NCI-H1105 treated with DMSO at 0.1 percent for 48 hours (cell line): ENCODE measurements at regions not wholly inside any gene's neighbourhood (a gene's known extent, or its start where the extent isn't known, plus 50 kb on each side); places are given as distances from the start of the nearest gene placed in this dataset.

Experiments used
- DNase-seq: peaks from one replicate; lab custom pipeline; 2025; lab: John Stamatoyannopoulos, UW

DNA sequence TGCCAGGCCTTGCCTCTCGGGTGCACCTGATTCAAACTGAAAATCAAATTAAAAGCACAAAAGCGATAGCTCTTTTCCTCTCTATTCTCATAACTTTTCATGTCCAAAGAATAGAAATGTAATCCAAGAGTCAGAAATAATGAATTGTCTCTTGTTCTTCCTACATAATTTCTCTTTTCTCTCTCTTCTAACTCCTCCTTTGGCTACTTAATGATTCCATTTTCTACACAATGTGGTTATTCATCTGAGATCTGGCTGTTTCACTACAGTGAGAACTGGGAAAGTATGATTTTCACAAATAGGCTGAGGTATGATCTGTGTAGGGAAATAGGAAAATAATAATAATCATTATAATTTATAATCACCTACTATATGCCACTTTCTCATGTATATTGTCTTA is 703.5 kb downstream of the PDHA2 start:
- DNase-seq: no peak

DNA sequence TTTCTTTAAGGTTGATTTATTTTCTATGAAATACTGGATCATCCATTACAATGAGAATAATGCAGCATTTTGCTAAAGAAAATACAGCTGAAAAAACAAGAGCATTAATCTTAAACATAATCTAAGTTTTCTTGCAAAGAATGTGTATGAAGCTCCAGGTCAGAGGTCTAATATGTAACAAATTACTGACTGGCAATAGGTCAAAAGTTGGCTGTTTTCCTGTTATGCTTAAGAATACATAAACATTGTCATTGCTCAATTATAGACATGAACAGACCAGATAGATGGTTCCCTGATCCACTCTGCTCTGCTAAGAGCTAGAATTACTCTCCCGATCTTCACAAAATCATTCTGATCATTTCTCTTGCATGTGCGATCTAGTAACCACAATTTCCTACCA is 718.6 kb downstream of the PDHA2 start:
- no peak for DNase-seq

DNA sequence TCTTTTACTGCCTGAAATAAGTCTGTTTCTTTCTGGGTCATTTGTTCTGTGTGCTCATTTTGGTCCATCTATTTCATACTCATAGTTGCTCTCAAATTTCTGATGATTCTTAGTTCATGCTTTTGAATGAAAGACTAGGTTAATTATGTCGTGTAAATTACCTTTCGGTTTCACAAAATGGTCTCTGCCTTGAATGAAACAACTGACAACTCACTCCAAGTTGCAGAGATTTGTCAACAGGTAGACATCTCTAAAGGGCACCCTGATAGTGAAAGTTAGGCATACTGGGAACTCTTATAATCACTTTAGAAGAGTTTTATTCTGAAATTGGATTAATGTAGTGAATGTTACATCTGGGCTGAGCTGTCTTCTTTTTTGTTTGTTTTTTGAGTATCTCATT is 726.9 kb downstream of the PDHA2 start:
- no peak for DNase-seq

DNA sequence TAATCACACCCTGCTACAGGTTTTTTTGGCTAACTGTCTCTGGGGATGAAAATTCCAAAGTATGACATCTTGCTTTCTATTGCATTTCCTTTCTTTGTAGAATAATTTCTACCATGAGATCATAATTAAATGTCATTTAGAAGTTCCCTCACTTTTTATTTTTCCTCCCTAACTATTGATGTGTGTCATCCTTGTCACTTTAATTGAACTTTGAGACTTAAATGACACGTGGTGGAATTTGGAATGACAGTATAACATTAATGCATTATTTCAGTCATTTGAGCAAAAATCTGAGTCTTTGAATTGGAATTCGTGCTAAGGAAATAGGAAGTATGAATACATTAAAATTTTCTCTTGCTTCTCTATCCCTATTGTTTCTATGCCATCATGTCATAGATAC is 745.4 kb downstream of the PDHA2 start:
- DNase-seq: no peak

DNA sequence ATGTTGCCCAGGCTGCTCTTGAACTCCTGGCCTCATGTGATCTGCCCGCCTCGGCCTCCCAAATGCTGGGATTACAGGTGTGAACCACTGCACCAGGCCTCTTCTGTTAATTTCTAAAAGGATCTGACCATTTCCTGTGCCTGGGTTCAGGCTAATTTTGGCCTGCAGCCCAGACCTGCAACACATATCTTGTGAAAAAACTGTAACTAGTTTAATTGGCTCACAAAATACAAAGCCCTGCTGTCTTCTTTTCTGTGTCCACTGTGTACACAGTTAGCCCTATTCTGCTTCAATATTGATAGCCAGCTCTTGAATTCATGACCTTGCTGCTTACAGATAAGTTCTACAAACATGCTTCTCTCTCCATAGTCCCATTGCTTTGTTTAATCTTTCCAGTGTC is 753.5 kb downstream of the PDHA2 start:
- no peak for DNase-seq

DNA sequence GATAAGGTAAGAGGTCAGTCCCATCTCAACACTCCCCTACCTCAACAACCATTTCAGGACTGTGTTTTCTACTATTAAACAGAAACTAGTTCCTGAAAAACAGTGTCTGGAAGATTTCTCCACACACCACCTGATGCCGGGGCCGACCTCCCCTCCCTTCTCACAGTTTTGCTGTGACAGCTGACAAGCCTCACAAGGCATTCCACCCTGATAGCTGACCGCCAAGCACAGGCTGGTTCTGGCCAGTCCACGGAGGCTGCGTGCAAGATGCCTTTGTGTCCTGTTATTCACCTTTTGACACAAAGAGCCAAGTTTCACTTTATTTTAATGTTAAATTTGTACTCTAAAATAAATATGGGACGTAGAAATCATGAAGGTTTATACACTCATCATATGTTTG is 758.6 kb downstream of the PDHA2 start:
- no peak for DNase-seq

DNA sequence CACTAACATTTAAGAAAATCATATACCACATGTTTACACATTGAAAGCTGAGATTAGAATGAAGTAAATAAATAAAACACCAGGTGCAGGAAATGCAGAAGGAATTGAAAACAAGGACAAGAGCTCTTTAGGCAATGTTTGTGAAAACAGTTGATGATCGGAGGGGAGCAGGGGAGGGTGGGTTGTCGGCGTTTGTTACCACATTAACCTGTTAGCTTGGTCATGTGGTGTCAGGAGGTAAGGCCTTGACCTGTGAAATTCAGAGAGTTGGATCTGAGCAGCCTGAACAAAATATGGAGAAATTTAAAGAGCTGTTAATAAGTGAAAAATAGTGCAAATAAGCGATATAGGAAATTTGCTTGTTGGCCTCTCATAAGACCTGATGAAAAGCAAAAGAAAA is 759.9 kb downstream of the PDHA2 start:
- no peak for DNase-seq

DNA sequence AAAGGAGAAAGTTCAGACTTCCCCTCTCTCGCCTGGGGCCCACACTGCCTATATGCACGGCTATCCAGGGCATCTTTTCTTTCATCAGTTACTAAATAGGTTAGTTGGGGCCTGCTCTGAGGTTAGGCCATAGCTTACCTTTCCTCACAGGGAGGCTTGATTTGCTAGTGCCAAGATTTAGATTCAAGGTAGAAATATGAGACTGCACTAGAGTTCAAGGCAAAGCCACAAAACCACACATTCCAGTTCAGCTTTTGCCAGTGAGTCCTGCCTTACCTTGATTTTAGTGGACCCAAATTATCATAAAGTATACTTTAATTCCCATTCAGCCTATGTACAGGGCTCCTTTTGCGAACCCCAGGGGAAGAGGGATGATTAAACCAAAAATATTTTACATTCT is 762.8 kb downstream of the PDHA2 start:
- DNase-seq: no peak

DNA sequence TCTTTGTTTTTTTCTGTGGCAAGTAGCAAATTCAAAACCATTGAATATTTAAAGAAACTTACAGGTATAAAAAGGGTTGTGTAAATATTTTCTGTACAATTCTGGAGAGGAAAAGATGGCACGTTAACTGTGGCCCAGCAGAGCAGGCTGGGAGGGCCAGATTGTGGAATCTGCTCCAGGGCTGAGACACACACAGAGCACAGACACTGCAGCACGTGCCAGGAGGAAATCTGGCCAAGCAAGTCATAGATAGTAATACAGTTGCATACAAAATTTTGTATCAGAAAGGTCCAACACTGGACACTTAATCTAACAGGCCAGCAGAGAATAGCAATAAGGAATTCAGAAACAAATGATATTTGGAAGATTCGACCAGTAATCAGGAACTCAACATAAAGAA is 763.7 kb downstream of the PDHA2 start:
- DNase-seq: no peak

DNA sequence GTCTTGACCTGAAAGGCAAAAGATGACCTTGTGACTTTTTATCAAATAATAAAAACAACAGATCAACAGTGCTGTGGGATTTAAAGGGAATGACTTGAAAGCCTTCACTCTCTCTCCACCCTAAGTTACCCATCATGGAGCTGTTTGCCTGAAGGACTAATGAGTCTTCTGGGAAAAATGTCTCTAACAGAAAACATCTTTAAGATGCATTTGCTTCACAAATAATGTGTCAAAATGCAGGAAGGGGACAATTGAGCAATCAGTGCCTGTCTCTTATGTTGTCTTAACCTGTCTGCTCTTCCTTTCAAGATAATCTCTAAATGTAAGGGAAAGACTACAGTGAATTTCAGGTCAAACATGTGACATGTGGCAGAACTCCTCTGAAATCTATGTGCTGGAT is 766.6 kb downstream of the PDHA2 start:
- DNase-seq: no peak

DNA sequence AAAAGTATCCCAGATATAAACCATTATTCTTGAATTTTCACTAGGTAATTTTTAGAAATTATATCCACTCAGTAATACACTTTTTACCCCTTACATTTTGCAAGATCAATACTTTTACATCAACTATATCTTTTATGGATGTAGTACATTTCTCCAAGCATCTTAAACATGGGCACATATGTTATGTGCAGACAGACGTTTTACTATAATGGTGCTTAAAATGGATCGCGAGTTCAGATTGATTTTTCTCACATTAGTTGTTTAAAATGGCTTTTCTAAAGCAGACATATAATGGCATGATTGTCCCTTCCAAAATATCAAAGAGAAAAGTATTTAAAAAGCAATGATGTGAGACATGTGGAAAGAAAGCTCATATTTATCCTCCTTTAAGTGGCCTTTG is 786.1 kb downstream of the PDHA2 start:
- no peak for DNase-seq

DNA sequence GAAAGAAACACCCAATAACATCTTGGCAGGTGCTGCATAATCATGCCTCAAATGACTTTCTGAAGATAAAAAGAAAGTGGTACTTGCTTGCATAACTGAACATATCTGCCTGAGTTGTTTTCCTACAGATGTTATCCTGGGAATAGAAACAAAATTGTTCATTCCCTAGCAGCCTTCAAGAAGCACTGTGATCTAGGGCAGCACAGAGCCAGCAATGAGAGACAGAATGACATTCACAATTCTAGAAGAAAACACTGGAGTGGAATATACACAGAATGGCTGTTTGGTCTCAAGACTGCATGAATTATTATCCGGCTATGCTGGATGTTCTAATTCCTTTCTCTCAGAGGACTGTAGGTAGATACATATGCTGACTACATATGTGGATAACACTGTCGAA is 790.9 kb downstream of the PDHA2 start:
- DNase-seq: no peak

DNA sequence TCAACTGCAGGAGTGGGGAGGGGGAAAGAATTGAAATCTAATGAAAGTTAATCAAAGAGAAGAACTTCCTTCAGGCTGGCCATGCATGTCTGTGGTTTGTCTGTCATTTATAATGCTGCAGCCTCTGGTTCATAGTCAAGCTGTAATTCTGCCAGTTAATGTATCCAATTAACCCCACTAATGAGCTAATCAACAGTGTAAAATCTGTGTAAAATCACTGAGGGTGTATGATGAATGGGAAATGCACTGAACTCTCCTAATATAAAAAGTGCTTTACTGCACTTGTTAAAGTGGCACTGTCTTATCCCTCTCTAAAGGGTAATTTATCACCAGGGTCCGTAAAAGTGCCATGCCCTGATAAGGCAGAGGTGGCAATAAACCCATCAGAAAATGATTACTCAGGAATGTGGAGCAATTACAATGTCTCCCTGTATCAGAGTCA is 798.1 kb downstream of the PDHA2 start:
- no peak for DNase-seq

DNA sequence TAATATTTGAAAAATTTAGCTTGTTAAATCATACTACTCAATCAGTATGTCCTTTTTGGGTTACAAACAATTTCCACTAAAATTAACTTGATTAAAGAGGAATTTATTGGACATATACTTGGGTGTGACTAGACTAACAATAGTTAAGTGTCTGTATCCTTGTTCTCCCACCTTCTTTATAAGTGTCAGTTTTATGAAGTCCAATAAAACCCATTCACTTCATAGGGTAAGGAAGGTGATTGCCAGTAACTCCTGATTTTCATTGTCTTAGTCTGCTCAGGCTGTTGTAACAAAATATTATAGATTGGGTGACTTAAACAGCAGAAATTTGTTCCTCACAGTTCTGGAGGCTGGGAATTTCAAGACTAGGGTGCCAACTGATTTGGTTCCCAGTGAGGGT is 800.0 kb downstream of the PDHA2 start:
- no peak for DNase-seq

DNA sequence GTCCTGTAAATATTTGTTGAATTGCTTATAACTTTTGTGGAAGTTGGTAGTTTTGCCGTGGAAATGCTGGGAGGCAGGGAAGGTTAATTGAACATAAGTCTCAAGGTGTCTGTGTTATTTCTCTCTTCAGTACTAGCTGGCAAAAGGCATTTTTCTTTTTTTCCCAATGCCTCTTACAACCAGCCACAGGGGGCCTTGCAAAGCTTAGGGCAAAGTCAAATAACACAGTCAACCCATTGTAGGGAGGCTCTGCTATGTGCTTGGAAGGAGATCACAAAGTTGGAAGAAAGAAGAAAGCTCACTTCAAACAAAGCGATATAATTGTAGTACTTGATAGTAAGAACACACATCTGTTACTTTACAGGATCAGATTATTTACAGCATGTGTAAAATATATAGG is 802.6 kb downstream of the PDHA2 start:
- DNase-seq: no peak

DNA sequence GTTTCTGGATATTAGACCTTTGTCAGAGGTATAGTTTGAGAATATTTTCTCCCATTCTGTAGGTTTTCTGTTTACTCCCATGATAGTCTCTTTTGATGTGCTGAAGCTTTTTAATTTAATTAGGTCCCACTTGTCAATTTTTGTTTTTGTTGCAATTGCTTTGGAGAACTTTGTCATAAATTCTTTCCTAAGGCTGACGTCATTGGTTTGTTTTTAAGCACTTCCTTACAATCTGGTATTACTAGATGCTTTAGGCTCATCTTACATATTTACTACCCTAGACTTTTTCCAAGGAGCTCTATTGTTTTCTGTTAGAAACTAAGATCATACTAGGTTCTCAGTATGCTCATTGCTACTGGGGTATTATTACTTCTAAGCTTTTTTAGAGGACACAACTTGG is 806.3 kb downstream of the PDHA2 start:
- no peak for DNase-seq

DNA sequence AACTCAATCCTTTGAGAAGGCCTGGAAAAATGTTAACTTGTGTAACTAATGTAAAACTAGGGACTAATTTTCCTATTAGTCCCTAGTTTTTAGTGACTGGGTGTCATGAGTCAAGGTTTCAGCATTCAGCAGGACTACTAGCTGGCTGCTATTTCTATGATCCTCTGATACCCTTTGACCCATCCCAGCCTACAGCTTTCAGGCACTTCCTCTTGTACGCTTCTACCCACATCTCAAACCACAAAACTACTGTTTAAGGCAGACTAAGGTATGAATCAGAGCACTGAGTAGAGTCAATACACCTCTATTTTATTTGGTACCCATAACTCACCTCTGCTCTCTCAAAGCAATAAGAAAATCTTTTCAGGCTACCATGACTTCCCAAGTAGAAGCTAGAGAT is 809.6 kb downstream of the PDHA2 start:
- DNase-seq: no peak

DNA sequence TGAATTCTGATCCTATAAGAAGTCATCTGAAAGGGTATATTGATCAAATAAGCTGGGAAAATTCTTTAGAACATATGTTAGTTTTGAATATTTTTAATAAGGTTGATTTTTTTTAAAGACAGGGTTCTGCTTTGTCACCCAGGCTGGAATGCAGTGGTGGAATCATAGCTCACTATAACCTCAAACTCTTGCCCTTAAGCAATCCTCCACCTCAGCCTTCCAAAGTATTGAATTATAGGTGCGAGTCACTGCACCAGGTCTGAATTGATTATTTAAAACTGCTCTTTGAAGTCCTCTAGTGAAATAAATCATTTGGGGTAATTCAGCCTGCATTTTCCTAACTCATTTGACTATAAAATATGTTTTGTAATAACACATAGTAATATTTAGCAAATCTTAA is 812.3 kb downstream of the PDHA2 start:
- no peak for DNase-seq

DNA sequence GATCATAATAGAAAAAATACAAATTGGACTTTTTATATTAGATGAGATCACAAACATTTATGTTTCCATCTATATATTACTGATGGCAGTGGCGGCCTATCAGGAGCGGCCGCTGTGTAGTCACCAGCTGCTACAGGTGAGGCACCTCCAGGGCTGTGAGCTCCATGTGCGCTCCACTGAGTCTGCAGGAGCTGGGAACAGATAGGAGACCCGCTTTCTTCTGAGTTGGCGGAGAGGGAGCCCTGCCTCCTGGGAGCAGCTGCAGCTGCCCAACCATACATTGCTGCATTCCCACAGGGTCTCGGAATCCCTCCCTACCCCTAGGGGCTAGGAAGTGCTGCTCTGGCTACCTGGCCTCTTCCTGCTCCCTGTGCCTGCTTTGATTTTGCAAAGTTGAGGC is 812.9 kb downstream of the PDHA2 start:
- DNase-seq: no peak

DNA sequence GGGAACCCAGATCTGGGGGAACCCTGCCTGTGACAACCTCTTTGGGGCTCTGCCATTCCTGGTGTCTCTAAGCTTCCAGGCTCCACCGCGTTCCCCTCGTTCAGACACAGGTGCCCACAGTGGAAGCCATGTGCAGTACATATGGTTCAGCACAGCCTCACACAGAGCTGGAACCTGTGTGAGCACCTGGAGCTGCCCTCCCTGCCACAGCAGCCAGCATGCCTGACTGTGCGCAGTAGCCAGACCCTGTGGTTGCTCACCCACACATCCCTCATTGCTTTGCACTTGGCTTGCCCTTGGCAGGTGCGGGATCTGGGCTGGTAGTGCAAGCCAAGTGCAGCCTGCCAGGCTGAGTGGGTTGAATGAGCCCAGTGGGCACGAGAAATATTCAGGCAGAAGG is 814.2 kb downstream of the PDHA2 start:
- no peak for DNase-seq

DNA sequence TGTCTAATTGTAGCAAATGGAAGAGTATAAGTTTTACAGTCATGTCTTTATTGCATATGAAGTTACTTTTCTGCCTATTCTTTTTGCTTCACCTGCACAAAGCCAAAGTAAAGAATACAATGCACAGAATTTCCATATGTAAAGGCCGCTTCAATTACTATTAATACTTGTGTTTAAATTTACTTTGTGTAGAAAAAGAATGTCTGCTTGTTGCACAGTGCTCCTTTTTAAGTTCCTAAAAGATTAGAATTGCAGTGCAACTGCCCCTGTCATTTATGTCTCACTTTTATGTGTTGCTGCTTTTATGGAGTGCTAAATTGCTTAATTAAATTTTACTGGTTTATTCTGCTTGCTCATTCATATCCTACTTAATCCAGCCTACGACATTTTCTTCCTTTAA is 830.5 kb downstream of the PDHA2 start:
- no peak for DNase-seq

DNA sequence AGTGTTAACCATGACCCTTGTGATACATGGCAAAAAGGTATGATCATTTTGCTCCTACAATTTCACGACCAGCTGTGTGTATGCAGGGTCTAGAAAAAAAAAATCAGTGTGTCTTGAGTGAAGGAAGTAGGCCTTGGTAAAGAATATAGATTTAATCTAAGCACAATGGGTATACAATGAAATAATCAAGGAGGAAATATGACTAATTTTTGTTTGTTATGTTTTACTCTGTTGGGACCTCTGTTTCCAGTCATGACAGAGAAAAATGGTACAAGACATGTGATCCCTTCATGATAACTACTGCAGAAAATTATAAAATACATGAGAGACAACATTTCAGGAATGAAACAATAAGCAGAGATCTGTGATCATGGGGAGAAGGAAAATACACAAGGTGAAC is 835.5 kb downstream of the PDHA2 start:
- DNase-seq: no peak

DNA sequence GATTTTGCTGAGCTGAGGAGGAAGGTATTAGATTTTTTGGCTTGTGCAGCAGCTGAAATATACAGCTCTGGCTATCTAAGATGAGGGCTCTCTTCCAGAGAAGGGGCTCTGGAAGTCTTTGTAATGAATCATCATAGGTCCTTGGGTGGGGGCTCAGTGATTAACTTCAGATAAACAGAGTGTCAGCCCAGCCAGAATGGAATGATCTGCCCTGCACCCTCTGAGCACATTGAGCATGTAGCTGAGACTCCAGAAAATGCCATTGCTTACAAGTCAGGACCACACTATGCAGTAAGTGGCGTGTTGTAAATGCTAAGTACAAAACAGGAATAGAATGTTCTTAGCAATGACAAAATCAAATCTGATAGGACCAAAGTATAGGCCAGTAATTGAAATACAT is 836.0 kb downstream of the PDHA2 start:
- DNase-seq: no peak

DNA sequence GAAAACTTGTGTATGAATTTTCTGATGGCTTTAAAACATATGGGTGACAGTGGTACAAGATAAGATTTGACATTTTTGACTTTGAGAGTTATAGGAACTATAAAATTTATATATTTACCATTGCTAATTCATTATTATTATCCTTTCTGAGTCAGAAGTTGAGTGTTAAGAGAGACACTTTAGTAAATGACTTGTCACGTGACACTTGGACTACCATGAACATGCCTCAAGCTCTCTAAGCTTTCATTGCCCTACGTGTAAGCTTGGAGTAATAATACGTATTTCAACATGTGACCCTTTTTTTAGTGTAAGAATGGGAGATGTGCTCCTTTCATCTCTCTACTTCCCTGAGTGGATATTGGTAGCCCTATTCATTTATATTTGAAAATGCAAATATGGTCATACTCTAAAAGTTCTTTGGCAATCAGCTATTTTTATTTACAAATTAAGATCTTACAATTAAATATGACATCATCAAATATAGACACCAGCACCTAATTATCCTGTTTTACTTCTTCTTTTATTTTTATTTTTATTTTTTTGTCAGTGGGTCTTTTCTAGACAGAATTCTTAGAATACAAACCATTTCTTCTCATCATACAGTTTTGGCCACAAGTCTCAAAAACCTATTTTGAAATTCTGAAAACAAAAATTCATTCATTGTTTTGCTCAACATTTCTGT is 837.0 kb downstream of the PDHA2 start:
- no peak for DNase-seq

DNA sequence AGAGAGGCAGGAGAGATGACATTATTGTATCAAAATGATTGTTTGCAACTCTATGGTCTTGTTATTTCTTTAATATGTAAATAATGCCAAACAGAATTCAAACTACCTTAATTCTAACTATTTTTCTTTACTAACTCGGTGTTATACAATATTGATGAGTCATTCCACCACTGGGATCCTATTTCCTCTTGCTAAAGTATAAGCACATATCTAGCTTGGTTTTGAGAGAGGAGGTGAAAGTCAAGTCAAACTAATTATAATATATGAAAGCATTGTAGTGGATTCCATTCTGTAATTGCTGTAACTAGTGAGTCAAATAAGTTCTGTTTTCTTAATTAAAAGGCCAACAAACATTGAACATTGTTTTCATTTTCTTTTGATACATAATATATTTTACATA is 837.6 kb downstream of the PDHA2 start:
- DNase-seq: no peak
